Prostate gland (tissue), 2 donors: ENCODE measurements at regions not wholly inside any gene's neighbourhood (a gene's known extent, or its start where the extent isn't known, plus 50 kb on each side); places are given as distances from the start of the nearest gene placed in this dataset.

Experiments
- DNase-seq: peaks from one replicate; pipeline ENCODE4 v3.0.0-alpha.2; 2019; ENCODE audit warnings: low spot score
- H3K27ac ChIP-seq, 2 donors: fragments of 200-600 bp; sonication (generic); 2 replicates each; pipeline ENCODE4 v1.5.1; 2017 to 2019
- H3K27me3 ChIP-seq: fragments of 200-600 bp; sonication (generic); replicated peaks from 2 replicates; pipeline ENCODE4 v1.5.1; 2019; ENCODE audit not compliant: insufficient read depth
- H3K36me3 ChIP-seq, 2 donors: fragments of 200-600 bp; sonication (generic); 1 replicate in 1 of 2; 2 replicates in 1 of 2; pipeline versions ENCODE4 v1.5.1 to v1.8.1; 2017 to 2019
- H3K4me1 ChIP-seq: fragments of 200-600 bp; sonication (generic); replicated peaks from 2 replicates; pipeline ENCODE4 v1.5.1; 2019
- H3K4me3 ChIP-seq, 2 donors: fragments of 200-600 bp; sonication (generic); 2 replicates each; pipeline ENCODE4 v1.5.1; 2017 to 2019
- H3K9me3 ChIP-seq: fragments of 200-600 bp; sonication (generic); 2 replicates; pipeline ENCODE4 v1.5.1; 2017
- POLR2A ChIP-seq: fragments of 450-650 bp; IDR thresholded peaks from one replicate; pipeline ENCODE4 v1.6.1; 2016; ENCODE audit warnings: antibody characterized with exemption, mild to moderate bottlenecking
- POLR2AphosphoS5 ChIP-seq: sonication (generic); formaldehyde crosslinking; IDR thresholded peaks from one replicate; pipeline ENCODE4 v1.6.1; 2017; ENCODE audit warnings: antibody characterized with exemption
- WGBS: methylation state at CpG from one replicate; pipeline ENCODE4 v1.1.5; 2018; 5-methylcytosine and 5-hydroxymethylcytosine counted together
- intact Hi-C: fragments of 100-400 bp; cut with DNase I; formaldehyde crosslinking; loops from one replicate; pipeline ENCODE4 v1.14.2; 2022
- TF ChIP-seq, protein P1 (sequence below), 4 experiments: fragments of 200-600 bp in 2 of 4; fragments of 450-650 bp in 2 of 4; sonication (generic) in 2 of 4; IDR thresholded peaks; 1 replicate in 3 of 4; 2 replicates in 1 of 4; pipeline ENCODE4 v1.5.1; 2016 to 2019; ENCODE audit warnings: antibody characterized with exemption in 4 of 4, mild to moderate bottlenecking in 2 of 4, moderate library complexity in 2 of 4

DNA sequence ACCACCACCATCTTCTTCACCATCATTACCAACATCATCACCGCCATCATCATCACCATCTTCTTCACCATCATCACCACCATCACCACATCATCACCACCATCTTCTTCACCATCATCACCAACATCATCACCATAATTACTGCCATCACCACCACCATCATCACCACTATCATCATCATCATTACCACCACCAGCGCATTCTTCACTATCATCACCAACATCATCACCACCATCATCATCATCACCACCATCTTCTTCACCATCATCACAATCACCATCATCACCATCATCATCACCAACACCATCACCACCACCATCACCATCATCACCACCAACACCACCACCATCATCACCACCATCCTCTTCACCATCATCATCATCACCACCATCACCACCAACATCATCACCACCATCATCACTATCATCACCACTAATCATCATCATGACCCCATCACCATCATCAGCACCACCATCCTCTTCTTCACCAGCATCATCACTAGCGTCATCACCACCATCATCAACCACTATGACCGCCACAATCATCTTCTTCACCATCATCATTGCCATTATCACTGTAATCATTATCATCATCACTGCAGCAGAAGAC, 303.8 kb downstream of the CTTN start:
- Histone ChIP-seq H3K27ac (no peak overlapping the region), H3K4me1 (no peaks in the 10 kb centered on the region), H3K4me3 (no peak overlapping the region), H3K36me3 (no peaks in the 10 kb centered on the region), H3K9me3 (no peaks in the 10 kb centered on the region), H3K27me3 (no peaks in the 10 kb centered on the region)
- no peak for DNase-seq
- no peak for TF ChIP-seq POLR2A
- no peak for TF ChIP-seq POLR2AphosphoS5
- TF ChIP-seq, protein P1, sequence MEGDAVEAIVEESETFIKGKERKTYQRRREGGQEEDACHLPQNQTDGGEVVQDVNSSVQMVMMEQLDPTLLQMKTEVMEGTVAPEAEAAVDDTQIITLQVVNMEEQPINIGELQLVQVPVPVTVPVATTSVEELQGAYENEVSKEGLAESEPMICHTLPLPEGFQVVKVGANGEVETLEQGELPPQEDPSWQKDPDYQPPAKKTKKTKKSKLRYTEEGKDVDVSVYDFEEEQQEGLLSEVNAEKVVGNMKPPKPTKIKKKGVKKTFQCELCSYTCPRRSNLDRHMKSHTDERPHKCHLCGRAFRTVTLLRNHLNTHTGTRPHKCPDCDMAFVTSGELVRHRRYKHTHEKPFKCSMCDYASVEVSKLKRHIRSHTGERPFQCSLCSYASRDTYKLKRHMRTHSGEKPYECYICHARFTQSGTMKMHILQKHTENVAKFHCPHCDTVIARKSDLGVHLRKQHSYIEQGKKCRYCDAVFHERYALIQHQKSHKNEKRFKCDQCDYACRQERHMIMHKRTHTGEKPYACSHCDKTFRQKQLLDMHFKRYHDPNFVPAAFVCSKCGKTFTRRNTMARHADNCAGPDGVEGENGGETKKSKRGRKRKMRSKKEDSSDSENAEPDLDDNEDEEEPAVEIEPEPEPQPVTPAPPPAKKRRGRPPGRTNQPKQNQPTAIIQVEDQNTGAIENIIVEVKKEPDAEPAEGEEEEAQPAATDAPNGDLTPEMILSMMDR (IDR thresholded peaks at IDR 0.05) = no peak
- 97% methylated on average over 4 of the region's 4 CpGs for WGBS
- intact Hi-C loops = no loop called here

GRCh38 chr11:70703141-70704064, 305.1 kb downstream of the CTTN start:
- H3K27ac ChIP-seq = no peak overlapping the region
- H3K4me1 ChIP-seq = no peaks in the 10 kb centered on the region
- H3K9me3 ChIP-seq = no peaks in the 10 kb centered on the region
- WGBS = 54% methylated on average over 19 of the region's 21 CpGs
- H3K4me3 ChIP-seq = no peak overlapping the region
- intact Hi-C loops = no loop called here
- no peaks in the 10 kb centered on the region for H3K36me3 ChIP-seq
- H3K27me3 ChIP-seq = no peaks in the 10 kb centered on the region
- no peak for DNase-seq
- TF ChIP-seq POLR2AphosphoS5 = no peak
- TF ChIP-seq, protein P1 (IDR thresholded peaks at IDR 0.05) = no peak
- TF ChIP-seq POLR2A = no peak

DNA sequence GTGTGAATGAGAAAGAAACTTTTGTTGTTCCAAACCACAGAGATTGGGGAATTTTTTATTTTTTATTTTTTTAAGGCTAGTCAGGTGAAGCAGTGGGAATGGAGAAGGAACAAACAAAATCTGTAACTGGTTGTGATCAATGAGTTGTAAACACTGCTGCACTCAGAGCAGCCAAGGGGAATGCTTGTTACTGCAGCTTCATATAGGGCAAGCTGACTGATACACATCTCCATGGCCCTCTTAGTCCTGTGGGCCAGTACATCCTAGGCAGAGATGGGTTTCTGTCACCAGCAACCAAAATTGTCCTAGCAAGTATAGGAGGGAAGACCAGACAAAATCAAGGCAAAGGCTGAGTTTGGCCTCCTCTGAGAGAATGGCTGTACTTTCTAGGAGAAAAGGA, 306.8 kb downstream of the CTTN start:
- H3K27me3 ChIP-seq = no peaks in the 10 kb centered on the region
- H3K9me3 ChIP-seq = no peaks in the 10 kb centered on the region
- no peak for DNase-seq
- H3K27ac ChIP-seq = no peak overlapping the region
- no peak for TF ChIP-seq POLR2A
- TF ChIP-seq, protein P1 (IDR thresholded peaks at IDR 0.05) = no peak
- no peak for TF ChIP-seq POLR2AphosphoS5
- H3K4me1 ChIP-seq = no peaks in the 10 kb centered on the region
- intact Hi-C loops = no loop called here
- H3K36me3 ChIP-seq = no peaks in the 10 kb centered on the region
- no peak overlapping the region for H3K4me3 ChIP-seq

GRCh38 chr11:70705930-70706329, 307.6 kb downstream of the CTTN start:
- 64% methylated on average over 10 of the region's 10 CpGs for WGBS
- H3K4me1 ChIP-seq = no peaks in the 10 kb centered on the region
- TF ChIP-seq POLR2AphosphoS5 (no peak), POLR2A (no peak)
- TF ChIP-seq, protein P1 (IDR thresholded peaks at IDR 0.05) = no peak
- DNase-seq = no peak
- no peaks in the 10 kb centered on the region for H3K9me3 ChIP-seq
- no peaks in the 10 kb centered on the region for H3K27me3 ChIP-seq
- no peak overlapping the region for H3K4me3 ChIP-seq
- intact Hi-C loops = no loop called here
- no peak overlapping the region for H3K27ac ChIP-seq
- no peaks in the 10 kb centered on the region for H3K36me3 ChIP-seq

DNA sequence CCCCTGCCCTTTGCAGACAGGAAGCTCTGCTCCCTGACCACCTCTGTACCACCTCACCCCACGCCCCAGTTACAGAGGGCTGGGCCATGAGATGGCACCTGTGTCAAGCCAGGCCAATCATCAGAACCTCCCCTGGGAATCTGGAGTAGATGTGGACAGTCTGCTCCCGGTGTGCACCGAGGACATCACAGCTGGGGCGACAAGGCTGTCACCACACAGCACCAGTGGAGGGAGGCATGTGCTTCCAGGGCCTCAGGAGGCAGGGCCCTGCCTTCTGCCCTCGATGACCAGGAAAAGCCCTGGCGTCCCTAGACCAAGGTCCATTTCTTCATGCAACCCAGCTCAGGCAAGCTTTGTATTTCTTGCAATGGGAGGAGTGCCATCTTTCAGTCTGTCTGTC, 309.5 kb downstream of the CTTN start:
- Histone ChIP-seq H3K27ac (no peak overlapping the region), H3K4me1 (no peaks in the 10 kb centered on the region), H3K9me3 (no peaks in the 10 kb centered on the region), H3K36me3 (no peaks in the 10 kb centered on the region), H3K27me3 (no peaks in the 10 kb centered on the region), H3K4me3 (no peak overlapping the region)
- no peak for DNase-seq
- intact Hi-C loops = no loop called here
- TF ChIP-seq, protein P1 (IDR thresholded peaks at IDR 0.05) = no peak
- TF ChIP-seq POLR2A (no peak), POLR2AphosphoS5 (no peak)
- WGBS = 98% methylated on average over 6 of the region's 6 CpGs
